ENCODE measurements at regions not wholly inside any gene's neighbourhood (a gene's known extent, or its start where the extent isn't known, plus 50 kb on each side); places are given as distances from the start of the nearest gene placed in this dataset.

DNA sequence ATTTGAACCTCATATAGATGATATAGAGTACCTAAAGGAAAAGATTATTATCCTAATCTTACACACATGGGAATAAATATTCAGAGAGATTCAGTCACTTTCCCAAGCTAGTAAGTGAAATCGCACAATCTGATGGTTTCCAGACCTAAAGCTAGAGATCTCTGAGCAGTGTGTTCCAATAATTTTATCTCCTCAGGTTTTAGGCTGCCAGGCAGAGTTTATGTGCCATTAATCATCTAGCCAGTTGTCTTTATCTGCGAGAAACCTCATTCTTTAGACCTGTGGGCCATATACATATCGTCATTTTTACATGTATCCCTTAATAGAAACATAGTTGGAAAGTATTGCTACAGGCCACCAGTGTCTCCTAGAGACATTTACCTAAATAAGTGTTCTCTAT lies 647.2 kb upstream of the STEAP1 start:
- TF ChIP-seq, protein P1, sequence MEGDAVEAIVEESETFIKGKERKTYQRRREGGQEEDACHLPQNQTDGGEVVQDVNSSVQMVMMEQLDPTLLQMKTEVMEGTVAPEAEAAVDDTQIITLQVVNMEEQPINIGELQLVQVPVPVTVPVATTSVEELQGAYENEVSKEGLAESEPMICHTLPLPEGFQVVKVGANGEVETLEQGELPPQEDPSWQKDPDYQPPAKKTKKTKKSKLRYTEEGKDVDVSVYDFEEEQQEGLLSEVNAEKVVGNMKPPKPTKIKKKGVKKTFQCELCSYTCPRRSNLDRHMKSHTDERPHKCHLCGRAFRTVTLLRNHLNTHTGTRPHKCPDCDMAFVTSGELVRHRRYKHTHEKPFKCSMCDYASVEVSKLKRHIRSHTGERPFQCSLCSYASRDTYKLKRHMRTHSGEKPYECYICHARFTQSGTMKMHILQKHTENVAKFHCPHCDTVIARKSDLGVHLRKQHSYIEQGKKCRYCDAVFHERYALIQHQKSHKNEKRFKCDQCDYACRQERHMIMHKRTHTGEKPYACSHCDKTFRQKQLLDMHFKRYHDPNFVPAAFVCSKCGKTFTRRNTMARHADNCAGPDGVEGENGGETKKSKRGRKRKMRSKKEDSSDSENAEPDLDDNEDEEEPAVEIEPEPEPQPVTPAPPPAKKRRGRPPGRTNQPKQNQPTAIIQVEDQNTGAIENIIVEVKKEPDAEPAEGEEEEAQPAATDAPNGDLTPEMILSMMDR (IDR thresholded peaks at IDR 0.05; ENCODE audit: low read depth, low read length): no peak
- TF ChIP-seq EZH2phosphoT487 (IDR thresholded peaks at IDR 0.05; ENCODE audit: low read depth): no peak

Measured in OCI-LY3 (cell line).